Activated CD8-positive, alpha-beta memory T cell treated with anti-CD3 and anti-CD28 coated beads for 36 hours (primary cell): ENCODE measurements at regions not wholly inside any gene's neighbourhood (a gene's known extent, or its start where the extent isn't known, plus 50 kb on each side); places are given as distances from the start of the nearest gene placed in this dataset.

ENCODE experiments used
- CTCF ChIA-PET: fragments of 350-600 bp; sonication (Branson Sonifier 250); formaldehyde crosslinking; loops from one replicate; lab custom pipeline; 2021; ENCODE audit warnings: antibody characterized with exemption; lab: Charles Lee
- POLR2A ChIA-PET: fragments of 350-600 bp; sonication (Branson Sonifier 250); formaldehyde crosslinking; loops from one replicate; lab custom pipeline; 2021; ENCODE audit warnings: antibody characterized with exemption; lab: Charles Lee

GRCh38 chr21:28763809-28764418 lies 228.8 kb downstream of the LTN1 start:
- ChIA-PET CTCF (interaction anchor here (3.1 kb wide), 1 partner anchor 19 kb away, joined by 15 read pairs; no protein-coding TSS in a partner anchor), POLR2A (no interaction called here)

GRCh38 chr21:28762357-28762735 lies 230.3 kb downstream of the LTN1 start:
- ChIA-PET POLR2A (no interaction called here), CTCF (interaction anchor here (3.1 kb wide), 1 partner anchor 17 kb away, joined by 15 read pairs; no protein-coding TSS in a partner anchor)

DNA sequence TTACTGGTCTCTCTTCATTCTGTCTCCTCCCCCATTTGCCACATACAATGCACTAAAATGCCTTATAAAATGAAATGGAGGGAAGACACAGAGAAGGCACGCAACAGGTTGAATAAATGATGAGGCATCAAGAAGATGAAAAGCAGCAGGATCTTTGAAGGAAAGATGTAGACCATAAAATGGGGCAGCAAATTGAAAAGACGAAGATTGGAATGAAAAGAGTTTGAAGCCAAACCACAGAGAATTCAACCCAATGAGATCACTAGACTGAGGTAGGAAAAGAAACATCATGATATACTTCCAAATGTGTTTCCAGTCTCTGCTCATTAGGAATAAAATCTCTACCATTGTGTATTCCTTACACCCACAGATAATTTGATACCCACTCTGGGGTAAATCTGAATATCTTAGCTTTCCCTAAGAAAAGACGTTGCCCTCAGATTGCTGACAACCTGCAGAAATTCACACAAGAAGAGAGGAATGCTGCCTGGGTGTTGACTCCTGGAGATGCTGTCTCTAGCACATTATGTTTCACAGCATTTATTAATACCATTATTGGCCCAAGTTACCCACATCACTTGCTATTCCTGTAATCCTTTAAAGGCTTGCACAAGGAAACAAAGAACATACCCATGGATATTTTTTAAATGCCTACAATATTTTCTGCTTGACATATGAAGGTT lies 230.9 kb downstream of the LTN1 start:
- ChIA-PET POLR2A (no interaction called here), CTCF (interaction anchor here (3.1 kb wide), 1 partner anchor 17 kb away, joined by 15 read pairs; no protein-coding TSS in a partner anchor)

- ChIA-PET POLR2A (no interaction called here), CTCF (interaction anchor here (1.8 kb wide), 1 partner anchor 13 kb away, joined by 7 read pairs; no protein-coding TSS in a partner anchor)
Measured at GRCh38 chr21:28758883-28759242, 233.8 kb downstream of the LTN1 start.

GRCh38 chr21:28758042-28758882 lies 234.4 kb downstream of the LTN1 start:
- POLR2A ChIA-PET, result no interaction called here
- CTCF ChIA-PET, result interaction anchor here (1.8 kb wide), 1 partner anchor 13 kb away, joined by 7 read pairs; no protein-coding TSS in a partner anchor

DNA sequence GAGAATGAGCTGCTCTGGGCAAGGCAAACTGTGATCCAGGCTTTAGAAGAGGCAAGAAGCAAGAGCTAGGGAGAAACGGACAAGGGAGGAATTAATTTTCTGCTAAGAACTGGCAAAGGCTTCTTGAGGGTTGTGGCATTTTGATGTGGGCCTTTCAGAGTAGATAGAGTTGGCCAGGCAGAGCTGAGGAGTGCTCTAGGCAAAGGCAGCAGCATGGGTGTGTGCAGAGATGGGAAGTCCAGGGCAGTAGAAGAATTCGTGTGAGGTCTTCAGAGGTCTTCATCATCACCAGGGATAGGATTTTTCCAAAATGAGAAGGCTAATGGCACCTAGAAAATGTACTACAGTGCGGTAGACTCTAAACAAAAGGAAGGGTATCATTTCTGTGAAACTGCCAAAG lies 237.8 kb downstream of the LTN1 start:
- ChIA-PET POLR2A (no interaction called here), CTCF (interaction anchor here (2.2 kb wide), 1 partner anchor 9 kb away, joined by 12 read pairs; no protein-coding TSS in a partner anchor)

DNA sequence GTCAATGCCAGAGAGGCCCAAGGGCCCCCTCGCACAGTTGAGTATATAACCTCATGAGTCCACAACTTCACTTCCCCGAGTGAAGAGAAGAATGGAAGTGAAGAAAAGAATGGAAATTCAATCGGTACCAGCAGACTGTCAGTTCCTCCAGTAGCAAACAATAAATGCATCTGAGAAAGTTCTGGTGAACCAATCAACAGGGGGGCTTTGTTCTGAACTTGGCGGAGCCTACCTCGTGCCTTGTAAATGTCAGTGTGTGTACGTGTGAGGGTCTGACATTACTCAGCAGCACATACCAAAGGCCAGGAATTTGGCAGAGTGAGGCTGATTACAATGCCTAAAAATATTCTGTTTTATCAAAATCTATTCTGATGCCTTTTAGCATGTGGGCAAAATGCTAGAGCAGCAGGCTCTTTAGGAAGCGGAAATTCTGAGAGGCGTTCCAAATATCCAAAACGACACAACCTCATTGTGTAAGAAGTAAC lies 238.5 kb downstream of the LTN1 start:
- CTCF ChIA-PET, result interaction anchor here (2.2 kb wide), 1 partner anchor 9 kb away, joined by 12 read pairs; no protein-coding TSS in a partner anchor
- POLR2A ChIA-PET, result no interaction called here

DNA sequence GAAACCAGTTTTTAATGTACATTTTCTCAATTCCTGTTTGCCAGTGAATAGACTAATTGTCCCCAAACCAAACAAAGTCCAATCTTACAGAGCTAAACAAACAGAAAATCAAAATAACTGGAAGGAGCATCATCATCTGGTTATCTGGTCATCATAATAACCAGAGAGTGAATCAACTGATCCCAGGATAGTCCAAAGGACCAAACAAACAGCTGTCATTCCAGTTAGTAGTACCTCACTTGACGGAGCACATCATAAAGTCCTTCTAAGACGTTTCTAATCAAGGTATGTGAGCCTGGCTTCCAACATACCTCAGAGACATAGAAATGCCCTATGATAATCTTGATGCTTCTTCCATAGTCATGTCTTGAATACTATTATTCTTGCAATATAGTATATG lies 240.5 kb downstream of the LTN1 start:
- POLR2A ChIA-PET, result no interaction called here
- CTCF ChIA-PET, result no interaction called here

GRCh38 chr21:28751176-28751575 lies 241.5 kb downstream of the LTN1 start:
- ChIA-PET CTCF (interaction anchor here (1.4 kb wide), 1 partner anchor 24 kb away, joined by 4 read pairs; no protein-coding TSS in a partner anchor), POLR2A (no interaction called here)

DNA sequence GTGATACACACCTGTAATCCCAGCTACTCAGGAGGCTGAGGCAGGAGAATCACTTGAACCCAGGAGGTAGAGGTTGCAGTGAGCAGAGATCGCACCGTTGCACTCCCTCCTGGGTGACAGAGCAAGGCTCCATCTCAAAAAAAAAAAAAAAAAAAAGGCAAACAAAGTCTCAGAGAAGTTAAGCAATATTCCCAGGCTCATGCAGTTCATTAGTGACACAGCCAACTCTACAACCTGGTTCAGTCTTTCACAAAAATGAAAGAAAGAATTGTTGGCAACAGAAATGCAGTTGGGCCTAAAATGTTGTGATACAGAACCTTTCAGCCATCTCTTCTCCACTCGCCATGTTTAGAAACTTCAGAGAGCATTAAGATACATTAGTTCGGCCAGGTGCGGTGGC lies 242.1 kb downstream of the LTN1 start:
- POLR2A ChIA-PET, result no interaction called here
- CTCF ChIA-PET, result interaction anchor here (1.4 kb wide), 1 partner anchor 25 kb away, joined by 4 read pairs; no protein-coding TSS in a partner anchor

GRCh38 chr21:28749536-28749935 lies 243.1 kb downstream of the LTN1 start:
- ChIA-PET CTCF (no interaction called here), POLR2A (no interaction called here)

DNA sequence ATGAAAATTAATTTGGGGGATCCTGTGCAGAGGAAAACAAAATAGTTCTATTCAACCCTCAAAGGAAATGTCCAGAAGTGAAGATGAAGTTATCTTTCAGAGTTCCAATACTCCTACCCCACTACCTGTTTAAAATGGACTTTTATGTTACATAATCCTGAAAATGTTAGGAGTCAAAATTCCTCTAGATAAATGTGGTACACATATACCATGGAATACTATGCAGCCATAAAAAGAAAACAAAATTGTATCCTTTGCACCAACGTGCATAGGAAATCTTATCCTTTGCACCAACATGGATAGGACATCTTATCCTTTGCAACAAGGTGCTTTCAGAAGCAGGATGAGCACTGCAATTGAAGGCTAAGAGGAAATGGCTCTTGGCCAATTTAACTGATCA lies 245.2 kb downstream of the LTN1 start:
- POLR2A ChIA-PET, result no interaction called here
- CTCF ChIA-PET, result no interaction called here

DNA sequence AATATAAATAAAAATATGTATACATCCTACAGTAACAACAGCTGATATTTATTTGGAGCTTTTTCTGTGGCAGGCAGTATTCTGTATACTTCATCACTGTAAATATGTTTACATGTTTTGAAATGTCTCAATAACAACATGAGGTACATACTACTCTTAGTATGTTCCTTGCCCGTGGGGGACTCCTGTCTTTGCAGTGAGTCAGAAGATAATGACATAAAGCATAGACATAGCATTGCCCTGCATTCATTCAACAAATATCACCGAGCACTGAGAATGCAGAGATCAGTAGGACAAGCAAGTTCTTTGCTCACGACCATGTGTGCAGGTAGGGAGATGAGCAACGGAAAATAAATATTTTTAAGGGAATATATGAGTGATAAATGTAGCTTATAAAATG lies 246.5 kb downstream of the LTN1 start:
- CTCF ChIA-PET, result interaction anchor here (0.5 to 2.6 kb wide), 13 partner anchors 8 to 602 kb away, joined by 3 to 35 read pairs (median 4); no protein-coding TSS in a partner anchor
- POLR2A ChIA-PET, result no interaction called here

DNA sequence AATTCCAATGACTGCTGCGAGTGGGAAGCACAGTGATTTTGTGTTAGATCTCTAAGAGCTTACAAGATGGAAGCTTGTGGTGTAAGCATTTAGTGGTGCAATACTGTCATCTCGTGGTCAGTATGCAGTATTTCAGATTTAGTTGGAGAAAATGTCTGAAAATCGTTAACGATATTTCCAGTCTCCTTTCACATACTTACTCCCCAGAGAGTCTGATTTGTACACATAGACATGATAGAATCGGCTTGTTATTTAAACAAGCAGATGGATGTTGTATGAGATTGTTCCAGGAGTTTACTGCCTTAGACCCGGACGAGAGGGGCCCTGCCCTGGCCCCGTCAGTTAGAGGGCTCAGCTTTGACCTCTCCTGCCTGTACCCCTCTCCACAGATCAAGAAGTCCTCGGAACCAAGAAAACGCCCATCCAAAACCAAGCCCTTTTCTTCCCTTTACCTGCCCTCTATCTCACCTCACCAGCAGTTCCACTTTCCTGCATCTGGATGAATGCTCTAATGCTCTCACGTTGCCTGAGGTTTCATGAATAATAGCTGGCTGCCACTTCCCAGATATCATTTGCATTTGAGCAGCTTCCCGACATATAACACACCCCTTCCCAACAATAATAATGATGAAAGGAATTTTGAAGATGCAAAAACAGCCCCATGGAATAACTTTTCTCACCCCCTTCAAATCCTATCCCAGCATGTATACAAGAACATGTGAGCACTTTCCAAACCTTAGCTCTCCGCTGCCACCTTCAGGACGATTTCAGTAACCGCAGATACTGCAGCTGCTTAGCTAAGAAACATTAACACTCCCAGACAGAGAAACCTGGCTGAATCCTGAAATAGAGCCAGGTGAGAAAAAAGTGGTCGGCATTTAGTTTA lies 247.3 kb downstream of the LTN1 start:
- CTCF ChIA-PET, result interaction anchor here (0.5 to 2.6 kb wide), 21 partner anchors 8 to 603 kb away, joined by 3 to 35 read pairs (median 4); no protein-coding TSS in a partner anchor
- POLR2A ChIA-PET, result no interaction called here

DNA sequence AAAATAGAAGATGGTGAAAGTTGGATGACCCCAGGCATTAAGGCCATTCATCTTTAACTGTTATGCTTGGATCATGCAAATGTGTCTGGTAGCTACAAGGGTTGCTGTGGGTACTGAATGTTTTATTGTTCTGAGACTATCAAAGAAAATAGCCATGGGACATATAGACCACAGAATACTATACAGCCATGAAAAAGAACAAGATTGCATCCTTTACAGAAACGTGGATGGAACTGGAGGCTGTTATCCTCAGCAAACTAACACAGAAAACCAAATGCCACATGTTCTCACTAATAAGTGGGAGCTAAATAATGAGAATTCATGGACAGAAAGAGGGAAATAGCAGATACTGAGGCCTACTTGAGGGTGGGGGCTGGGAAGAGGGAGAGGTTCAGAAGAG lies 249.0 kb downstream of the LTN1 start:
- ChIA-PET CTCF (no interaction called here), POLR2A (no interaction called here)

DNA sequence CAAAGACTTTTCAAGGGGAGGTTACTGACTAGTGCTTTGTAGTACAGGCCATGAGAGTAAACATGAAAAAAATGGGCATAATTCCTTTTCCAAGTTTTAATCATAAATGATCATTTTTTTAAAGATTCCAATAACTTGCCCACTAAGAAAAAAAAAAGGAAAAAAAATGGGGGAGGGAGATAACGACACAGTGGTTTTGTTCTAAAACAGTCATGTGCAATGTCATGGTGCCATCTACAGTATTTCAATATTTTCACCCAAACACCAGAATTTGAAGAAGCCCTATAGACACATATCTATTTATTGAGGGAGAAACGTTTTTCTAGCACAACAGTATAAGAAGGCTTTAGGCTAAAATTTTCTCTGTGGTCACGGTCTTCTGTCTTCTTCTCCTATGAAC lies 250.2 kb downstream of the LTN1 start:
- POLR2A ChIA-PET, result no interaction called here
- CTCF ChIA-PET, result no interaction called here

DNA sequence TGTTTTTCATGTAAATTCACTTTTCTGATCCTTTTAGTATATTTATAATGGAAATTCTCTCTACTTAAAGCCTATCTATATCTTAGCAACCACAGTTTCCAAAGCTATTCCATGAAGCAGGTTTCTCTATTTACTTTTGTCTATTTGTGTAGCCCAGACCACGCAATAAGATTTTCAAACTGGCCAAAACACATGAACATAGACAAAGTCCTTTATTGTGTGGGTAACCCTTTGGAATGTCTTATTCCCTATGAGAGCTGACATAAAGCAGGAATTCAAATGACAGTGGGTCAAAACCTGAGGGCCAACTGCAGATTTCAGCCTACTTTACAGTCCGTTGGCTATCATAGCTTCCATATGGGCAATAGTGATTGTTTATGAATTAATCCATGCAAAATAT lies 252.6 kb downstream of the LTN1 start:
- ChIA-PET POLR2A (no interaction called here), CTCF (no interaction called here)

DNA sequence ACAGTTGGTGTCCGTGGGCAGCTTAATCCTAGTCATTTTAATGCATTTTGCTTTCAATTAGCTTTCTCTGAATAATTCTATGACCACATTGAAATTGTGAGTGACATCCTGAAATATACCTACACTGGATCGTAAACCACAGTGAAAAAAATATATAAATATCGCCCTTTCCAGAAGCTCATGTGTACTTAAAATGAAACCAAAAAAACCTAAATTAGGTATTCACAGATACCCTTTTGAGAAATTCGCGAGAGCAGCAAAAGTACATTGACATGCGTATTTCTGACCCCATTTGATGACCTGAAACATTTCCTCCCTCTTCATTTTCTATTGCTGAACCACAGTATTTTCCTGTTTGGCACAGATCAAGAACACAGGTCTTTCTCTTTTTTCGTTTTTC lies 253.8 kb downstream of the LTN1 start:
- ChIA-PET CTCF (interaction anchor here (0.6 kb wide), 1 partner anchor 111 kb away, joined by 3 read pairs; no protein-coding TSS in a partner anchor), POLR2A (no interaction called here)

- ChIA-PET POLR2A (no interaction called here), CTCF (no interaction called here)
Measured at GRCh38 chr21:28738420-28738704, 254.3 kb downstream of the LTN1 start.
